Liver (tissue), 8 donors: ENCODE measurements at regions not wholly inside any gene's neighbourhood (a gene's known extent, or its start where the extent isn't known, plus 50 kb on each side); places are given as distances from the start of the nearest gene placed in this dataset.
"Not testable (repeated sequence)": the region's sequence is repeated elsewhere in the genome, so short reads cannot be mapped to it uniquely, and the experiment has no call there.

Experiments
- DNase-seq: peaks from one replicate; pipeline ENCODE4 v3.0.0-alpha.2; 2017; ENCODE audit warnings: low spot score
- H3K27ac ChIP-seq, 2 donors: one replicate each; pipeline ENCODE4 v1.7.0; 2013; ENCODE audit warnings: inconsistent platforms in 2 of 2, low read length in 2 of 2, control low read depth in 1 of 2, low read depth in 1 of 2, mild to moderate bottlenecking in 1 of 2
- H3K27me3 ChIP-seq, 4 donors: one replicate each; pipeline versions ENCODE4 v1.6.1 to v1.7.0; 2013; ENCODE audit warnings: low read length in 3 of 4, inconsistent platforms in 1 of 4, mild to moderate bottlenecking in 1 of 4, moderate library complexity in 1 of 4; ENCODE audit not compliant: control insufficient read depth in 4 of 4, insufficient read depth in 4 of 4
- H3K36me3 ChIP-seq, 4 donors: one replicate each; pipeline versions ENCODE4 v1.6.1 to v1.7.0; 2013; ENCODE audit warnings: low read length in 3 of 4, mild to moderate bottlenecking in 3 of 4, low read depth in 1 of 4, moderate library complexity in 1 of 4; ENCODE audit not compliant: control insufficient read depth in 4 of 4, insufficient read depth in 3 of 4
- H3K4me1 ChIP-seq, 4 donors: one replicate each; pipeline versions ENCODE4 v1.6.1 to v1.7.0; 2013; ENCODE audit warnings: low read length in 3 of 4, mild to moderate bottlenecking in 3 of 4, moderate library complexity in 1 of 4; ENCODE audit not compliant: control insufficient read depth in 4 of 4, insufficient read depth in 4 of 4
- H3K4me3 ChIP-seq, 3 donors: one replicate each; pipeline versions ENCODE4 v1.6.1 to v1.7.0; 2013; ENCODE audit warnings: low read length in 3 of 3, control low read depth in 1 of 3, low read depth in 1 of 3, mild to moderate bottlenecking in 1 of 3
- H3K9ac ChIP-seq, 2 donors: one replicate each; pipeline ENCODE4 v1.7.0; 2013; ENCODE audit warnings: low read length in 2 of 2, mild to moderate bottlenecking in 2 of 2, moderate library complexity in 2 of 2, control low read depth in 1 of 2, low read depth in 1 of 2
- H3K9me3 ChIP-seq, 4 donors: one replicate each; pipeline versions ENCODE4 v1.6.1 to v1.7.0; 2013; ENCODE audit warnings: low read length in 3 of 4; ENCODE audit not compliant: control insufficient read depth in 4 of 4
- ATF3 ChIP-seq: IDR thresholded peaks from 2 replicates; pipeline ENCODE4 v1.6.1; 2016; ENCODE audit warnings: antibody characterized with exemption
- CTCF ChIP-seq: fragments of 150-350 bp; IDR thresholded peaks from 2 replicates; pipeline ENCODE4 v1.5.1; 2017; ENCODE audit warnings: improper control_type of control experiment, low read depth, low read length; ENCODE audit not compliant: missing input control
- EGR1 ChIP-seq, 2 donors: IDR thresholded peaks; 2 replicates each; pipeline ENCODE4 v1.6.1; 2016 to 2018; ENCODE audit warnings: antibody characterized with exemption in 2 of 2, low read depth in 2 of 2
- FOXA1 ChIP-seq: IDR thresholded peaks from 2 replicates; pipeline ENCODE4 v1.6.1; 2016; ENCODE audit warnings: antibody characterized with exemption
- FOXA2 ChIP-seq: IDR thresholded peaks from 2 replicates; pipeline ENCODE4 v1.6.1; 2016; ENCODE audit warnings: antibody characterized with exemption
- GABPA ChIP-seq, 2 donors: IDR thresholded peaks in 1 of 2; conservative IDR thresholded peaks in 1 of 2; 2 replicates each; pipeline ENCODE4 v1.6.1; 2016; ENCODE audit warnings: antibody characterized with exemption in 2 of 2, mild to moderate bottlenecking in 1 of 2, moderate library complexity in 1 of 2
- HNF4A ChIP-seq, 2 donors: conservative IDR thresholded peaks; 2 replicates each; pipeline ENCODE4 v1.6.1; 2016; ENCODE audit warnings: antibody characterized with exemption in 2 of 2, mild to moderate bottlenecking in 2 of 2
- HNF4G ChIP-seq: IDR thresholded peaks from 2 replicates; pipeline ENCODE4 v1.6.1; 2016; ENCODE audit warnings: antibody characterized with exemption
- JUND ChIP-seq, 2 donors: IDR thresholded peaks; 2 replicates each; pipeline ENCODE4 v1.6.1; 2016; ENCODE audit warnings: antibody characterized with exemption in 2 of 2
- MAX ChIP-seq: IDR thresholded peaks from 2 replicates; pipeline ENCODE4 v1.6.1; 2016; ENCODE audit warnings: antibody characterized with exemption
- NR2F2 ChIP-seq: IDR thresholded peaks from 2 replicates; pipeline ENCODE4 v1.6.1; 2016; ENCODE audit warnings: antibody characterized with exemption
- RAD21 ChIP-seq, 2 donors: IDR thresholded peaks; 2 replicates each; pipeline ENCODE4 v1.6.1; 2016; ENCODE audit warnings: antibody characterized with exemption in 2 of 2, mild to moderate bottlenecking in 2 of 2
- REST ChIP-seq: IDR thresholded peaks from 2 replicates; pipeline ENCODE4 v1.6.1; 2016; ENCODE audit warnings: antibody characterized with exemption, mild to moderate bottlenecking
- RXRA ChIP-seq, 2 donors: IDR thresholded peaks; 2 replicates each; pipeline ENCODE4 v1.6.1; 2017 to 2018; ENCODE audit warnings: antibody characterized with exemption in 2 of 2, mild to moderate bottlenecking in 1 of 2
- SP1 ChIP-seq: IDR thresholded peaks from 2 replicates; pipeline ENCODE4 v1.6.1; 2018; ENCODE audit warnings: antibody characterized with exemption, mild to moderate bottlenecking
- TAF1 ChIP-seq: conservative IDR thresholded peaks from 2 replicates; pipeline ENCODE4 v1.6.1; 2016; ENCODE audit warnings: antibody characterized with exemption, mild to moderate bottlenecking
- YY1 ChIP-seq: IDR thresholded peaks from 2 replicates; pipeline ENCODE4 v1.6.1; 2016; ENCODE audit warnings: antibody characterized with exemption, mild to moderate bottlenecking
- ZBTB33 ChIP-seq: IDR thresholded peaks from 2 replicates; pipeline ENCODE4 v1.6.1; 2016; ENCODE audit warnings: antibody characterized with exemption
- WGBS: extraction: QIAGEN DNeasy Blood & Tissue Kit; methylation state at CpG from one replicate; pipeline ENCODE4 v1.1.7; 2013; 5-methylcytosine and 5-hydroxymethylcytosine counted together
- donor health status: healthy.
- donor health status: healthy.
- donor health status: healthy.
- donor health status: healthy.
- donor health status: healthy.

- H3K27ac ChIP-seq, H3K27me3 ChIP-seq, H3K9ac ChIP-seq, H3K36me3 ChIP-seq, DNase-seq, H3K4me3 ChIP-seq, H3K4me1 ChIP-seq, H3K9me3 ChIP-seq: not testable (repeated sequence)
- 88% methylated on average over 1 of the region's 1 CpG for WGBS
Measured at GRCh38 chr10:44578963-44579362, 194.1 kb upstream of the CXCL12 start.

GRCh38 chr10:44581996-44582395 is 197.1 kb upstream of the CXCL12 start:
- no peak overlapping the region for H3K9ac ChIP-seq
- no peak overlapping the region for H3K27ac ChIP-seq
- TF ChIP-seq FOXA2: no peak
- no peak for TF ChIP-seq JUND (IDR thresholded peaks at IDR 0.05)
- no peak for TF ChIP-seq NR2F2
- no peak for TF ChIP-seq SP1
- no peak for TF ChIP-seq ZBTB33
- TF ChIP-seq MAX: no peak
- no peak for TF ChIP-seq FOXA1
- TF ChIP-seq RAD21 (IDR thresholded peaks at IDR 0.05): no peak
- no peak for TF ChIP-seq HNF4A (conservative IDR thresholded peaks at IDR 0.05)
- TF ChIP-seq CTCF: no peak
- no peak for TF ChIP-seq GABPA (IDR thresholded peaks at IDR 0.05 in 1 of 2, conservative IDR thresholded peaks at IDR 0.05 in 1 of 2)
- TF ChIP-seq REST: no peak
- no peak for TF ChIP-seq YY1
- TF ChIP-seq ATF3: no peak
- no peak for TF ChIP-seq HNF4G
- TF ChIP-seq TAF1: no peak
- no peak for TF ChIP-seq RXRA (IDR thresholded peaks at IDR 0.05)
- TF ChIP-seq EGR1 (IDR thresholded peaks at IDR 0.05; ENCODE audit: low read depth in 2 of 2): no peak
- no peaks in the 10 kb centered on the region for H3K27me3 ChIP-seq
- H3K4me3 ChIP-seq: no peak overlapping the region
- no peak for DNase-seq
- 81% methylated on average over 8 of the region's 8 CpGs for WGBS
- no peaks in the 10 kb centered on the region for H3K9me3 ChIP-seq
- H3K36me3 ChIP-seq: no peaks in the 10 kb centered on the region
- H3K4me1 ChIP-seq: no peaks in the 10 kb centered on the region
